ENCODE measurements at regions not wholly inside any gene's neighbourhood (a gene's known extent, or its start where the extent isn't known, plus 50 kb on each side); places are given as distances from the start of the nearest gene placed in this dataset.

DNA sequence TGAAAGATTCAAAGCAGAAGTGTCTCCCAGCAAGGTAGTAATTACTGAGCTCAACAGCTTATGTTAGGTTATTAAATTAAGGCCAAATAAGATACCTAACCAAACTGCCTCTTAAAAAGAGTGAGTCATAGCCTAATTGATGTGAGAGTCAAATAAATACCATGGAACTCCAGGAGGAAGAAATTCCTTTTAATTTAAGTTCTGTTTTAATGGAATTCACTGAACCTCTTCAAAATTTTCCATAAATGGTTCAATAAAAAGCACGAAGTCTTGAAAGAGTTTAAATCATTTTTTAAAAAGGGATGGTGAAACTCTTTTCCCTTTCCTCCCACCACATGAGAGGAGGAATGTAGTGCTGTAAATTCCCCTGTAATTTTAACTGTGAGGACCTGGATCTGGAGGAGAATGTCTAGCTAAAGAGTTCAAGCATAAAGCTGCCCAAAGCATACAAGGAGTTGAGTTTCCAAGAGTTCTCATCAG is 180.8 kb upstream of the MMADHC start:
- ChIA-PET POLR2A (no interaction called here), CTCF (no interaction called here)
- H3K4me1 Mint-ChIP-seq = no peaks in the 10 kb centered on the region
- Histone ChIP-seq H3K36me3 (ENCODE audit: control insufficient read depth in 2 of 3, insufficient read depth in 3 of 3, low read length in 3 of 3) (no peaks in the 10 kb centered on the region), H3K4me3 (ENCODE audit: low read length) (no peak overlapping the region), H3K27ac (ENCODE audit: low read depth, low read length) (no peak overlapping the region), H3K27me3 (ENCODE audit: control insufficient read depth in 2 of 2, insufficient read depth in 2 of 2, low read length in 2 of 2) (no peaks in the 10 kb centered on the region), H3K4me1 (ENCODE audit: control insufficient read depth in 2 of 2, insufficient read depth in 2 of 2, low read length in 2 of 2) (no peaks in the 10 kb centered on the region), H3K9me3 (ENCODE audit: control insufficient read depth in 2 of 3, low read length in 3 of 3) (no peaks in the 10 kb centered on the region)
- H3K36me3 Mint-ChIP-seq = no peaks in the 10 kb centered on the region
- no peak overlapping the region for H3K4me3 Mint-ChIP-seq
- H3K9me3 Mint-ChIP-seq = peaks cover 0 to 3% (median 0%) of the 10 kb centered on the region in 11 donors
- peaks cover 0 to 8% (median 0%) of the 10 kb centered on the region in 5 donors for H3K27me3 Mint-ChIP-seq
- intact Hi-C loops (cut with micrococcal nuclease) = no loop called here
- DNase-seq = no peak
- H3K27ac Mint-ChIP-seq = no peak overlapping the region
- ATAC-seq = no peak

DNA sequence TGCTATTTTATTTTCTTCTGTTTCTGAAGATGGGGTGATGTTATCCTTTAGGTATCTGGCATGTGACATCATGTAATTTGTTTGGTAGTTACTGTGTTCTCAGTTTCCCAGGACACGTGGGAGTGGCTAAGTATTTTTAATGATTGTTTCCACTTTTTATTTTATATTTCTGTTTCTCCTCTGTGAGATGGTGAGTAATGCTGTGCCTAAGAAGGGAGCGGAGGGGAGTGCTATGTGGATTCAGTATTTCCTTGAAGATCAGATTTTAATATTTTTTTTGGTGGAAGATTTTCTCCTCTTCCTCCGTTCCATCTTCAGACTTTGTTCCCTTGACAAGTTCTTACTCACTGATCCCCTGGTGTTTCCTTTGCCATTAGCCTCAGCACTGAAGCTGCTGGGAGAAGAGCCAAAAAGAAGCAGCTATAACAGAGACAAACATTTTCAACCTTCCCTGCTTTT is 180.0 kb upstream of the MMADHC start:
- intact Hi-C loops (cut with micrococcal nuclease) = no loop called here
- peaks cover 0 to 8% (median 0%) of the 10 kb centered on the region in 11 donors for H3K9me3 Mint-ChIP-seq
- no peak overlapping the region for H3K4me3 ChIP-seq (ENCODE audit: low read length)
- no peaks in the 10 kb centered on the region for H3K4me1 ChIP-seq (ENCODE audit: control insufficient read depth in 2 of 2, insufficient read depth in 2 of 2, low read length in 2 of 2)
- DNase-seq = no peak
- no peak overlapping the region for H3K27ac Mint-ChIP-seq
- no peaks in the 10 kb centered on the region for H3K4me1 Mint-ChIP-seq
- no peak for ATAC-seq
- H3K36me3 ChIP-seq (ENCODE audit: control insufficient read depth in 2 of 3, insufficient read depth in 3 of 3, low read length in 3 of 3) = no peaks in the 10 kb centered on the region
- no peak overlapping the region for H3K27ac ChIP-seq (ENCODE audit: low read depth, low read length)
- ChIA-PET CTCF (no interaction called here), POLR2A (no interaction called here)
- H3K4me3 Mint-ChIP-seq = no peak overlapping the region
- H3K27me3 ChIP-seq (ENCODE audit: control insufficient read depth in 2 of 2, insufficient read depth in 2 of 2, low read length in 2 of 2) = no peaks in the 10 kb centered on the region
- H3K9me3 ChIP-seq (ENCODE audit: control insufficient read depth in 2 of 3, low read length in 3 of 3) = no peaks in the 10 kb centered on the region
- no peaks in the 10 kb centered on the region for H3K36me3 Mint-ChIP-seq
- H3K27me3 Mint-ChIP-seq = peaks cover 0 to 5% (median 0%) of the 10 kb centered on the region in 5 donors

DNA sequence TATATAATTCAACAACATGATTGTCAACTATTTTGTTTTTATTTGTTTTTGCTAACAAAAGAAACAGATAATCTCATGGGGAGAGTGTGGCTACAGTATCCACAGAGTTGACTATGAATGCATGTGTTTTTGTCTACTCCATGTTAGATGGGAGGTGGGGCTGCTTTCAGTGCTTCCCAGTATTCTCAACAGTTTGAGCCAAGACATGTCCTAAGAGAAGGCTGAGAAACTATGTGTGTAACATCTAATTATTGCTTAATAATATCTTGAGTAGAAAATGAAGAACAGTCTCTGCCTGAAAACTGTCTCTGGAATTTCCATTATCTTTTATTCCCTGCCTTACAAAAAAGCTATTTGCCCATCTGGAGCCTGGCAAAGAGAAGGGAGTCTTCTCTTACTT is 178.8 kb upstream of the MMADHC start:
- Histone ChIP-seq H3K27me3 (ENCODE audit: control insufficient read depth in 2 of 2, insufficient read depth in 2 of 2, low read length in 2 of 2) (no peaks in the 10 kb centered on the region), H3K9me3 (ENCODE audit: control insufficient read depth in 2 of 3, low read length in 3 of 3) (no peaks in the 10 kb centered on the region), H3K27ac (ENCODE audit: low read depth, low read length) (no peak overlapping the region), H3K4me3 (ENCODE audit: low read length) (no peak overlapping the region), H3K36me3 (ENCODE audit: control insufficient read depth in 2 of 3, insufficient read depth in 3 of 3, low read length in 3 of 3) (no peaks in the 10 kb centered on the region), H3K4me1 (ENCODE audit: control insufficient read depth in 2 of 2, insufficient read depth in 2 of 2, low read length in 2 of 2) (no peaks in the 10 kb centered on the region)
- Mint-ChIP-seq H3K27ac (no peak overlapping the region), H3K27me3 (peaks cover 0 to 5% (median 0%) of the 10 kb centered on the region in 5 donors), H3K9me3 (peaks cover 0 to 8% (median 0%) of the 10 kb centered on the region in 11 donors), H3K4me3 (no peak overlapping the region), H3K36me3 (no peaks in the 10 kb centered on the region), H3K4me1 (no peaks in the 10 kb centered on the region)
- ChIA-PET POLR2A (no interaction called here), CTCF (no interaction called here)
- ATAC-seq (no peak), DNase-seq (no peak)
- intact Hi-C loops (cut with micrococcal nuclease) = no loop called here

DNA sequence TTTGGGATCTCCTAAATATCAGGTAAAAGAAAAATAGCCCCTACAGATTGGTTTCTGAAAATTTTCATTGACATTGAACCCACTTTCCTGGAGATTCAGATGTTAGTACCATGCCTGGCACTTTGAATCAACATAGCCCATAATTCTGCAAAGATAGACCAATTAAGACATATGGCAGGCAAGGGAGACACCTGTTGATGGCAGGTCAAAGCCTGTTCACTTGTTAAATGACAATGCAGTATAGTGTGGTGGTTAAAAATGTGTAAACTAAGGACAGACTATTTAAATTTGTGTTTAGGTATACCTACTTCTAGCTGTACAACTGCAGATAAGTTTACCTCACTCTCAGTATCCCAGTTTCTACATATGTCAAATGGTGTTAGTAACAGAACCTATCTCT is 178.1 kb upstream of the MMADHC start:
- intact Hi-C loops (cut with micrococcal nuclease) = no loop called here
- no peaks in the 10 kb centered on the region for H3K4me1 Mint-ChIP-seq
- H3K4me3 ChIP-seq (ENCODE audit: low read length) = no peak overlapping the region
- no peaks in the 10 kb centered on the region for H3K4me1 ChIP-seq (ENCODE audit: control insufficient read depth in 2 of 2, insufficient read depth in 2 of 2, low read length in 2 of 2)
- H3K9me3 Mint-ChIP-seq = peaks cover 0 to 8% (median 3%) of the 10 kb centered on the region in 11 donors
- no peaks in the 10 kb centered on the region for H3K36me3 Mint-ChIP-seq
- H3K9me3 ChIP-seq (ENCODE audit: control insufficient read depth in 2 of 3, low read length in 3 of 3) = no peaks in the 10 kb centered on the region
- no peak overlapping the region for H3K27ac ChIP-seq (ENCODE audit: low read depth, low read length)
- H3K4me3 Mint-ChIP-seq = no peak overlapping the region
- DNase-seq (no peak), ATAC-seq (no peak)
- H3K27me3 ChIP-seq (ENCODE audit: control insufficient read depth in 2 of 2, insufficient read depth in 2 of 2, low read length in 2 of 2) = no peaks in the 10 kb centered on the region
- peaks cover 0 to 5% (median 0%) of the 10 kb centered on the region in 5 donors for H3K27me3 Mint-ChIP-seq
- ChIA-PET CTCF (no interaction called here), POLR2A (no interaction called here)
- H3K27ac Mint-ChIP-seq = no peak overlapping the region
- H3K36me3 ChIP-seq (ENCODE audit: control insufficient read depth in 2 of 3, insufficient read depth in 3 of 3, low read length in 3 of 3) = no peaks in the 10 kb centered on the region

DNA sequence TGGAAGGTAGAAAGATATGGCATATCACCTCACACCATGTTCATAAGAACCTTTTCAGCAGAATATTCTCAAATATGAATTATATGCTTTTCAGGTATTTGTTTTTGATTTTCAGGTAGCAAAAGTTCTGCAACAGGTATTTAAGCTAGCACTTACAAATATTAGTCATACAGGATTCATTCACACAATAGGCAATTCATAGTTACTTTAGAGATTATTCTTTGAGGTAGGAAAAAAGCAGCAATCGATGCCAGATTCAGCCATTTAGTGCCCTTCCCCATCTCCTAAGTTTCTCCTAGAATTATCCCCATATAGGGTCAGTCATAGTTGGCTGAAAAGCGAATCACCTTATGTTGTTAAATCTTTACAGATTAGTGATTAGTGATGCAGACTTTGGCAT is 177.4 kb upstream of the MMADHC start:
- no peak overlapping the region for H3K4me3 Mint-ChIP-seq
- Histone ChIP-seq H3K27me3 (ENCODE audit: control insufficient read depth in 2 of 2, insufficient read depth in 2 of 2, low read length in 2 of 2) (no peaks in the 10 kb centered on the region), H3K36me3 (ENCODE audit: control insufficient read depth in 2 of 3, insufficient read depth in 3 of 3, low read length in 3 of 3) (no peaks in the 10 kb centered on the region), H3K4me3 (ENCODE audit: low read length) (no peak overlapping the region), H3K4me1 (ENCODE audit: control insufficient read depth in 2 of 2, insufficient read depth in 2 of 2, low read length in 2 of 2) (no peaks in the 10 kb centered on the region), H3K27ac (ENCODE audit: low read depth, low read length) (no peak overlapping the region), H3K9me3 (ENCODE audit: control insufficient read depth in 2 of 3, low read length in 3 of 3) (no peaks in the 10 kb centered on the region)
- no peak for ATAC-seq
- CTCF ChIA-PET = no interaction called here
- no peak for DNase-seq
- H3K4me1 Mint-ChIP-seq = no peaks in the 10 kb centered on the region
- peaks cover 0 to 3% (median 0%) of the 10 kb centered on the region in 5 donors for H3K27me3 Mint-ChIP-seq
- no peaks in the 10 kb centered on the region for H3K36me3 Mint-ChIP-seq
- H3K9me3 Mint-ChIP-seq = peaks cover 0 to 13% (median 5%) of the 10 kb centered on the region in 11 donors
- intact Hi-C loops (cut with micrococcal nuclease) = no loop called here
- H3K27ac Mint-ChIP-seq = no peak overlapping the region
- POLR2A ChIA-PET = no interaction called here

DNA sequence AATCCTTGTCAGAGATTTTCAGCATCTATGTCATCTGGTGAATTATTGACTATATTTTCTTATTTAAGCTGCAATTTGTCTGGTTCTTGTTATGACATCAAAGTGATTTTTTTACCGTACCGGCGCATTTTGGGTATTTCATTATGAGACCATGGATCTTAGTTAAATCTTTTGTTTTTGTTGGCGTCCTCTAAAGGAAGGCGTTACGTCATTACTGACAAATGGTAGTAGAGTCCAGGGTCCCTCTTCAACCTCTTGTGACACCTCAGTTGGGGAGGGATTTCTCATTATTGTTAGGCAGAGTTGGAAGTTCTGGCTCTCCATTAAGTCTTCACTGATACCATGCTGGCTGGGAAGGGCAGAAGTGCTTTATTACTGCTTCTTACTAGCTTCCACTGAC is 175.8 kb upstream of the MMADHC start:
- Histone ChIP-seq H3K4me1 (ENCODE audit: control insufficient read depth in 2 of 2, insufficient read depth in 2 of 2, low read length in 2 of 2) (no peaks in the 10 kb centered on the region), H3K4me3 (ENCODE audit: low read length) (no peak overlapping the region), H3K9me3 (ENCODE audit: control insufficient read depth in 2 of 3, low read length in 3 of 3) (no peaks in the 10 kb centered on the region), H3K36me3 (ENCODE audit: control insufficient read depth in 2 of 3, insufficient read depth in 3 of 3, low read length in 3 of 3) (no peaks in the 10 kb centered on the region), H3K27ac (ENCODE audit: low read depth, low read length) (no peak overlapping the region), H3K27me3 (ENCODE audit: control insufficient read depth in 2 of 2, insufficient read depth in 2 of 2, low read length in 2 of 2) (no peaks in the 10 kb centered on the region)
- Mint-ChIP-seq H3K9me3 (peaks cover 3 to 20% (median 6%) of the 10 kb centered on the region in 11 donors), H3K36me3 (no peaks in the 10 kb centered on the region), H3K27me3 (no peaks in the 10 kb centered on the region), H3K4me3 (no peak overlapping the region), H3K27ac (no peak overlapping the region), H3K4me1 (no peaks in the 10 kb centered on the region)
- ATAC-seq = no peak
- intact Hi-C loops (cut with micrococcal nuclease) = no loop called here
- ChIA-PET CTCF (no interaction called here), POLR2A (interaction anchor here (0.6 kb wide), 1 partner anchor 17 kb away, joined by 3 read pairs; no protein-coding TSS in a partner anchor)
- DNase-seq = no peak

DNA sequence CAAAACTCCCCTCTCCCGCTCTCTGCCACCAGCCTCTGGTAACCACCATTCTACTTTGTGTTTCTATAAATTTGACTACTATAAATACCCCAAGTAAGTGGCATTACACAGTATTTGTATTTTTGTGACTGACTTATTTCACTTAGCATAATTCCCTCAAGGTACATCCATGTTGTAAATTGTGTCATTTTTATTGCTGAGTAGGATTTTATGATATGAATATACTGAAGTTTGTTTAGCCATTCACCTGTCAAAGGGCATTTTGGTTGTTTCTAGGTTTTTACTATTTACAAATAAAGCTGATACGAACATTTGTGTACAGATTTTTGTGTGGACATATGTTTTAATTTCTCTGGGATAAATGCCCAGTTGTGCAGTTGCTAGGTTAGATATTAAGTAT is 174.0 kb upstream of the MMADHC start:
- Histone ChIP-seq H3K9me3 (ENCODE audit: control insufficient read depth in 2 of 3, low read length in 3 of 3) (no peaks in the 10 kb centered on the region), H3K4me3 (ENCODE audit: low read length) (no peak overlapping the region), H3K27me3 (ENCODE audit: control insufficient read depth in 2 of 2, insufficient read depth in 2 of 2, low read length in 2 of 2) (no peaks in the 10 kb centered on the region), H3K27ac (ENCODE audit: low read depth, low read length) (no peak overlapping the region), H3K36me3 (ENCODE audit: control insufficient read depth in 2 of 3, insufficient read depth in 3 of 3, low read length in 3 of 3) (no peaks in the 10 kb centered on the region), H3K4me1 (ENCODE audit: control insufficient read depth in 2 of 2, insufficient read depth in 2 of 2, low read length in 2 of 2) (no peaks in the 10 kb centered on the region)
- Mint-ChIP-seq H3K9me3 (peaks cover 3 to 26% (median 6%) of the 10 kb centered on the region in 11 donors), H3K36me3 (no peaks in the 10 kb centered on the region), H3K27ac (no peak overlapping the region), H3K4me1 (no peaks in the 10 kb centered on the region), H3K4me3 (no peak overlapping the region), H3K27me3 (no peaks in the 10 kb centered on the region)
- DNase-seq = no peak
- ChIA-PET CTCF (no interaction called here), POLR2A (no interaction called here)
- intact Hi-C loops (cut with micrococcal nuclease) = no loop called here
- ATAC-seq = no peak

All from naive thymus-derived CD4-positive, alpha-beta T cell (primary cell).